HEK293 (cell line): ENCODE measurements at regions not wholly inside any gene's neighbourhood (a gene's known extent, or its start where the extent isn't known, plus 50 kb on each side); places are given as distances from the start of the nearest gene placed in this dataset.
"Not testable (repeated sequence)": the region's sequence is repeated elsewhere in the genome, so short reads cannot be mapped to it uniquely, and the experiment has no call there.

Experiments
- CTCF ChIA-PET: fragments of 350-600 bp; formaldehyde crosslinking; extraction: SDS; loops from one replicate; lab custom pipeline; 2021; ENCODE audit warnings: antibody characterized with exemption; lab: Yijun Ruan, JAX
- POLR2A ChIA-PET: fragments of 300-600 bp; formaldehyde crosslinking; extraction: SDS; loops from one replicate; lab custom pipeline; 2020; ENCODE audit warnings: antibody characterized with exemption, inconsistent platforms; lab: Yijun Ruan, JAX
- H3K27ac ChIP-seq: fragments of 200-500 bp; sonication (Bioruptor generic); 2 replicates; pipeline ENCODE4 v1.5.1; 2014; ENCODE audit warnings: low read depth, low read length, control low read depth, inconsistent platforms; ENCODE audit errors: extremely low read depth
- H3K36me3 ChIP-seq, 2 experiments: fragments of 200-500 bp in 1 of 2; sonication (Bioruptor generic) in 1 of 2; 1 replicate in 1 of 2; 2 replicates in 1 of 2; pipeline ENCODE4 v1.5.1; 2014 to 2017; ENCODE audit warnings: inconsistent platforms in 2 of 2, low read length in 2 of 2; ENCODE audit not compliant: control insufficient read depth in 2 of 2, insufficient read depth in 1 of 2
- H3K4me1 ChIP-seq: fragments of 200-500 bp; sonication (Bioruptor generic); 2 replicates; pipeline ENCODE4 v1.5.1; 2014; ENCODE audit warnings: mild to moderate bottlenecking, low read length, inconsistent platforms; ENCODE audit not compliant: control insufficient read depth, insufficient read depth
- H3K4me3 ChIP-seq: 2 replicates; pipeline ENCODE4 v1.5.1; 2011; ENCODE audit warnings: low read depth, mild to moderate bottlenecking, control low read depth, low read length, moderate library complexity
- H3K9me3 ChIP-seq: fragments of 200-500 bp; sonication (Bioruptor generic); 2 replicates; pipeline ENCODE4 v1.5.1; 2014; ENCODE audit warnings: low read depth, low read length, inconsistent platforms; ENCODE audit not compliant: control insufficient read depth, insufficient read depth
- GLI2 ChIP-seq: fragments of 450-650 bp; formaldehyde crosslinking; IDR thresholded peaks from 2 replicates; pipeline ENCODE4; 2017; ENCODE audit warnings: missing biosample characterization, missing genetic modification characterization, low read depth, borderline replicate concordance
- KLF1 ChIP-seq: fragments of 450-650 bp; formaldehyde crosslinking; IDR thresholded peaks from 2 replicates; pipeline ENCODE4 v1.5.1; 2016; ENCODE audit warnings: missing biosample characterization, missing genetic modification characterization
- REST ChIP-seq: fragments of 450-650 bp; formaldehyde crosslinking; IDR thresholded peaks from 2 replicates; pipeline ENCODE4 v1.5.1; 2016; ENCODE audit warnings: missing biosample characterization, missing genetic modification characterization
- TSHZ1 ChIP-seq: fragments of 450-650 bp; formaldehyde crosslinking; IDR thresholded peaks from 2 replicates; pipeline ENCODE4 v1.5.1; 2016; ENCODE audit warnings: missing biosample characterization, missing genetic modification characterization, borderline replicate concordance
- YY2 ChIP-seq: fragments of 450-650 bp; formaldehyde crosslinking; IDR thresholded peaks from 2 replicates; pipeline ENCODE4 v1.5.1; 2016; ENCODE audit warnings: missing biosample characterization, missing genetic modification characterization
- ZBTB1 ChIP-seq: fragments of 450-650 bp; formaldehyde crosslinking; IDR thresholded peaks from 2 replicates; pipeline ENCODE4 v1.5.1; 2016; ENCODE audit warnings: missing biosample characterization, missing genetic modification characterization
- ZNF18 ChIP-seq: fragments of 450-650 bp; formaldehyde crosslinking; IDR thresholded peaks from 2 replicates; pipeline ENCODE4 v1.5.1; 2016; ENCODE audit warnings: missing biosample characterization, missing genetic modification characterization
- ZNF280D ChIP-seq: fragments of 450-650 bp; formaldehyde crosslinking; IDR thresholded peaks from 2 replicates; pipeline ENCODE4 v1.5.1; 2016; ENCODE audit warnings: missing biosample characterization, missing genetic modification characterization
- ZNF350 ChIP-seq: fragments of 450-650 bp; formaldehyde crosslinking; IDR thresholded peaks from 2 replicates; pipeline ENCODE4 v1.5.0; 2017; ENCODE audit warnings: missing biosample characterization, mild to moderate bottlenecking, missing genetic modification characterization
- ZNF366 ChIP-seq: fragments of 450-650 bp; formaldehyde crosslinking; conservative IDR thresholded peaks from 2 replicates; pipeline ENCODE4 v1.5.1; 2016; ENCODE audit warnings: missing biosample characterization, missing genetic modification characterization
- ZNF404 ChIP-seq: fragments of 450-650 bp; formaldehyde crosslinking; IDR thresholded peaks from 2 replicates; pipeline ENCODE4 v1.5.1; 2017; ENCODE audit warnings: missing biosample characterization, missing genetic modification characterization
- ZNF510 ChIP-seq: fragments of 450-650 bp; formaldehyde crosslinking; IDR thresholded peaks from 2 replicates; pipeline ENCODE4 v1.5.1; 2018; ENCODE audit warnings: mild to moderate bottlenecking, missing genetic modification characterization, missing biosample characterization; ENCODE audit not compliant: insufficient replicate concordance
- ZNF513 ChIP-seq: fragments of 450-650 bp; IDR thresholded peaks from 2 replicates; pipeline ENCODE4 v1.5.1; 2018; ENCODE audit warnings: missing biosample characterization, missing genetic modification characterization
- ZNF639 ChIP-seq: fragments of 450-650 bp; formaldehyde crosslinking; IDR thresholded peaks from 2 replicates; pipeline ENCODE4 v1.5.1; 2016; ENCODE audit warnings: missing biosample characterization, missing genetic modification characterization
- ZNF670 ChIP-seq: fragments of 450-650 bp; formaldehyde crosslinking; IDR thresholded peaks from 2 replicates; pipeline ENCODE4 v1.5.1; 2016; ENCODE audit warnings: missing biosample characterization, missing genetic modification characterization, low read depth
- ZNF768 ChIP-seq: fragments of 450-650 bp; formaldehyde crosslinking; IDR thresholded peaks from 2 replicates; pipeline ENCODE4 v1.5.1; 2018; ENCODE audit warnings: missing biosample characterization, mild to moderate bottlenecking, missing genetic modification characterization

- Histone ChIP-seq H3K27ac (no peak overlapping the region), H3K4me1 (no peaks in the 10 kb centered on the region)
- ChIA-PET CTCF (no interaction called here), POLR2A (no interaction called here)
- TF ChIP-seq ZNF404 (tag by site-specific recombination) (no peak), KLF1 (tag by site-specific recombination) (no peak), ZBTB1 (tag by site-specific recombination) (no peak), ZNF350 (tag by site-specific recombination) (no peak), ZNF513 (tag by site-specific recombination) (no peak), ZNF639 (tag by site-specific recombination) (no peak), ZNF18 (no peak), ZNF280D (tag by site-specific recombination) (no peak), ZNF670 (tag by site-specific recombination) (no peak), GLI2 (tag by site-specific recombination) (no peak), YY2 (tag by site-specific recombination) (no peak), TSHZ1 (no peak), REST (tag by site-specific recombination) (no peak), ZNF510 (tag by site-specific recombination) (no peak), ZNF768 (tag by site-specific recombination) (no peak), ZNF366 (tag by site-specific recombination) (no peak)
- TF ChIP-seq, all 188 proteins: peak for 0
- no peaks in the 10 kb centered on the region for H3K36me3 ChIP-seq
- no peak overlapping the region for H3K4me3 ChIP-seq
- no peaks in the 10 kb centered on the region for H3K9me3 ChIP-seq
These were observed 1811.6 kb downstream of the ARAP2 start for GRCh38 chr4:34432706-34433105.

- H3K27ac ChIP-seq, H3K36me3 ChIP-seq, H3K4me3 ChIP-seq, H3K9me3 ChIP-seq, H3K4me1 ChIP-seq, POLR2A ChIA-PET: not testable (repeated sequence)
- CTCF ChIA-PET: interaction anchor here (0.6 kb wide), 1 partner anchor 666 kb away, joined by 5 read pairs; no protein-coding TSS in a partner anchor
These were observed 1809.9 kb downstream of the ARAP2 start for GRCh38 chr4:34434377-34434776.
